DMS153 treated with DMSO at 0.1 percent for 48 hours (cell line): ENCODE measurements at regions not wholly inside any gene's neighbourhood (a gene's known extent, or its start where the extent isn't known, plus 50 kb on each side); places are given as distances from the start of the nearest gene placed in this dataset.

Experiments used
- DNase-seq: peaks from one replicate; lab custom pipeline; 2025; ENCODE audit not compliant: unreplicated experiment; lab: John Stamatoyannopoulos, UW

DNA sequence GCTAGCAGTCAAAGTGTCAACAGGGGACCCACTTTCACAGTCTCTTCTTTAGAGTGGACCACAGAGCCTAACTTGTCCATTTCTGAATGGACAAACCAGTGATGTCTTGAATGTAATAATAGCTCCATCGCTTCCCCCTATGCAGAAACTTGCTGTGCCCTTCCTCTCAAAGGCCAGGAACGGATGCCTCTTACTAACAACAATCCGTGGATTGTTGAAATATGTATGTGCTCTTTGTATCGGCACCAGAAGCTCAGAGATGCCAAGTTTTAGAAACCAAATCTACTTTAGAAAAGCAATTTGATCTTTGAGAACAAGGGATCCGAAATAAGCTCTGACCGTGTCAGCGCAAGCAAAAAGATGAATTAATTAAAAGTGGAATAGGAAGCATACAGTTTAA lies 259.5 kb upstream of the POU2AF2 start:
- DNase-seq, result no peak

DNA sequence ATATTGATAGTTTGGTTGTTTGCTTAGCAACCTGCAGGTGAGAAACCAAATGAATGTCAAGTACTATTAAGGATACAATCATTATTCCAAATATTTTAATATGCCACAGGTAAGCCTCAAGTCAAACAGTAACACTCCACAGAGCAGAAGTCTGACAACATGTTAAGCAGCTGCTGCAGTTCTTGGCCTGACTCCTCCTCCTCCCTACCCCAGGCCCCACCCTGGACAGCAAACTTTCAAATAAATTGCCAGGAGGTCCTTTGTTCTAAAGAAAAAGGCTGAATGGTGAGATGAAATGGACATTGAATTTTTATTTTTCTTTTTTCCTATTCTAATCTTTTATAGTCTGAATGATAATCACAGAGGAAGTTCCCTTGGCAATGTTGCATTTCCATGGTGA lies 260.0 kb upstream of the POU2AF2 start:
- DNase-seq, result no peak

DNA sequence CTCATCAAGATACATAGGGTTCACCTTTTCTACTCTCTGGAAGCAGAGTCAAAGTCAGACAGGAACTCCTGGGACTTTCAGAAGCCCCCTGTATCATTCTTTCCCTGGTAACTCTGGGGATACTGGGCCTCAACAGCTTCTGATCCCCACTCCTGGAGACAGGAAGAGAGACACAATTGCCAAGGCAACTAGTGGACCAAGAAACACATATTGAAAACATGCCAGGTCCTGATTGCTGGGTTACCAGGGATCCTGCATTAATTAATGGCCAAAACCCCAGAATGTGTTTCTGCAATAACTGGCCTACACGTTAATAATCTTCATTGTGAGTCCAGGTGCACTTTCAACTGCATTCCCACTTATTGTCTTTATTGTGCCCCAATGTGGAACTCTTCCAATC lies 260.8 kb upstream of the POU2AF2 start:
- no peak for DNase-seq

DNA sequence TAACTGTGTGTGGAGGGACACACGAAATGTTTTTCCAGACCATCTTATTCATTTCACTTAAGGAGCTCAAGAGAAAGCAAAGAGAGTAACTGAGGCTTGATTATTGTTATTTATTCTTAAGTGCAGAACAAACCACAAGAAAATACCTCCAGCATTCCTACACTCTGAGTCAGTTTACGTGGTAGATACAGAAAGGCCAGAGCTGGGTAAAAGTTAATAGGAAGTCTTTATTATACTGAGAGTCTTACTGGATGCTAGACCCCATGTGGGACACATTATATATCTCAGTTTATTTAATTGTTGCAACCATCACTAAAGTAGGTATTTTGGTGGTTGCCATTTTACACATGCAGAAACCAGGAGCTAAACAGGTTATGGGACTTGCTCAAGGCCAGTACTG lies 261.4 kb upstream of the POU2AF2 start:
- no peak for DNase-seq

DNA sequence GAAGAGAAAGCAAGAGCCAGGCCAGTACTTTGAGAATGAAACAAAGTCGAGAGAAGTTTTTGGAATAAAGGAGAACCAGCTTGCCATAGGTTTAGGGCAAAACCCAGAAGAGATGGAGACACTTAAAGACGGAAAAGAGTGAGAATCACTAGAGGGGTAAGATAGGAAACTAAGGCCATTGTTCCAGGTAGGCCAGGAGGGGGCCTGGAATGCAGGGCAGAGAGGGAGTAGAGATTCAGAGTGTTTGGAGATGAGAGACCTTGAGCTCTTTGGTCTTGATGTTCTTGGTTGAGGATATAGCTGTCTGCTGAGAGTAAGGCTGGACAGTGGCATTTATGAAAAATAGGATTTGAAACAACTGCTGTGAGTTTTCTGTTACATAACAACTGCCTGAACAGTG lies 263.3 kb upstream of the POU2AF2 start:
- DNase-seq, result no peak

DNA sequence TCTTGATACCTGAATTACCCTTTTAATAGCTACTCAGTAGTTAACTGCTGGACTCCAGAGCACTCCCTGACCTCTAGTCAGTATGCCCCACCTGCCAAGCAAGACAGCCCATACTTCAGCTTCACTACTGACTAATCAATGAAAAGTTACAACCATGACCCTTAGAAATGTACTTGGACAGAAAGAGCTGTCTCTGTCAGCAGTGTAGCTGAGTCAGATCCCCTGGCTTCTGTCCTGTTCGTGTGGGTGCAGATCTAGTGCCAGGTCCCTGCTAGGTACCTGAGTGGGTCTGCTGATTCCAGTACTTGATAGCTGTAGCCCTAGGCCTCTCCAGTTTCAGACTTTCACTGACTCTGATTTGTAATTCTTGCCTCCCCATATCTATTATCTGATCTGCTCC lies 265.8 kb upstream of the POU2AF2 start:
- DNase-seq, result no peak

DNA sequence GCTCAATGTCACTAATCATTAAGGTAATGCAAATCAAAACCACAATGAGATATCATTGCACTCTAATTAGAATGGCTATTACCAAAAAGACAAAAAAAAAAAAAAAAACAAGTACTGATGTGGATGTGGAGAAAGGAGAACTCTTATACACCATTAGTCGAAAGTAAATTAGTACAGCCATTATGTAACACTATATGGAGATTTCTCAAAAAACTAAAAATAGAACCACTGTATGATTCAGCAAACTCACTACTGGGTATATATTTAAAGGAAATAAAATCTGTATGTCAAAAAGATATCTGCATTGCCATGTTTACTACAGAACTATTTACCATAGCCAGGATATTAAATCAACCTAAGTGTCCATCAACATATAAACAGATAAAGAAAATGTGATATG lies 265.4 kb upstream of the ARHGAP20 start:
- DNase-seq, result no peak

DNA sequence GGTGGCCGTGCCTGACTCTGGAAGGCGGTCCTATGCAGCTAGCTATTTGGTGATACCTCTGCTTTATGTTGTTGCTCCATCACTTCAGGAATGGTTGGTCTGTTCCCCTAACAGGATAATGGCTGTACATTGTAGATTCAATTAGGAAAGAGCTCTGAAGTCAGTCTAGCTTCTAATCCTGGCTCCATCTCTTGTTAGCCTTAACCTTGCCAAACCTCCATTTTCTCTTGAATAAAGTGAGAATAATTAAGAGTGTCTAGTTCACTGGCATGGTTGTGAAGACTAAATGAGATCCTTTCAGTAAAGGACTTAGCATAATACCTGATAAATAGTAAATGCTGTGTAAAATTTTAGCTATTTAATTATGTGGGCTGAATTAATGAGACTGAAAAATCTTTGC lies 262.5 kb upstream of the ARHGAP20 start:
- DNase-seq, result no peak

DNA sequence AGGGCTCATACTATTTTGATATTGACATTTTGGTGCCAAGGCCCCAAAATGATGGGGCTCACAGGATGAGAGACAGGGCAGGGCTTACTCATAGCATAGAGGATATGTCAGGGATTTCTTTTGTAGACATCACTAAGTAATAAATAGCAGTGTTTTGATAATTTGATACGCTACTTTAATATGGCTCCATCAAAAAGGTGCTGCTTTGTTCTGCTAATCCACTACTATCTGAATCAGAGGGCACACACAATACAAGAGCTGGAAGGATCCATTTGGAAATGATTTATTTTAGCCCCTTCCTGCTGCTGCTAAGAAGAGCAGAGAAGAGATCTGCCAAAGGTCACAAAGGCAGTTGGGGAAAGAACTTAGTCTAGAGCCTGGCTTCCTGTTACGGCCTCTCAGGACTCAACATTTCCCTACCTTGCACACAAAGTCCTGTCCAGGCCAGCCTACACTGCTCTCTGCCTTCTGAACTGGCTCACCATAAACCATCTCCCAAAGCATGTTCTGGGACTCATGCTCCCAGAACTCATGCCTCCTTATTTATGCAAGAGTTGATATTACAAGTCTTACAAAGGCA lies 261.3 kb upstream of the ARHGAP20 start:
- no peak for DNase-seq

DNA sequence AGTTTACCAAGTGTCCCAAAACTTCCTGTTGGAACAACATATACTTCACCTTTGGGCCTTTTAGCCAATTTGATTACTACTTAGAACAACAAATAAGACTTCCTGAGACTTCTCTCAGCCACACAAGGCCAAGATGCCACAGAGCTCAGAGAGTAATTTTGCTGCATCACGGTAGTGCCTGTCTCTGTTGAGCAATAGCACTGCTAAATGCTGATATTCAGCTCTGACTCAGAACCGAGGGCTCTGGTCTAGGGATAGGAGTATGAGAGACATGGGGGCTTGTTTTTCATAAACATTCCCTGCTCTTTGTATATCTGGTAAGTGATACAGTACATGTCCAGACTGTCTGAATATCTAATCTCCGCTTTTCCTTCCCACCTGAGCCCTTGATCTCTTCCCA lies 260.4 kb upstream of the ARHGAP20 start:
- DNase-seq, result no peak

DNA sequence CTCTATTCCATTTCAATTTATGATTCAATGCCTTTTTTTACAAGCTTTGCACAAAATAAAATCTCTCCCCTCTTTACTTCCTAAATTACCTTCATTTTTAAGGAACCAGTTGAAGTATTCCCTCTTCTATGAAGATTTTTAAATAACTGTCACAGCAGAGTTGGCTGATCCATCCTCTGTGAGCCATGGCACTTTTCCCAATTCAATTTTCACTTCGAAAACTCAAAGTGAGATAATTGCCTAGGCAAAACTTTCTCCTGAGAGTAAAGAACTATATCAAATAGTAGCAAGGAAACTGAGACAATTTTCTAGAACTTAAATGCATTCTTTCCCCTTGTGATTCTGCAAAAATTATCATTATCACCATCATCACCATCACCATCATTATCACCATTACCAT lies 259.9 kb upstream of the ARHGAP20 start:
- no peak for DNase-seq

DNA sequence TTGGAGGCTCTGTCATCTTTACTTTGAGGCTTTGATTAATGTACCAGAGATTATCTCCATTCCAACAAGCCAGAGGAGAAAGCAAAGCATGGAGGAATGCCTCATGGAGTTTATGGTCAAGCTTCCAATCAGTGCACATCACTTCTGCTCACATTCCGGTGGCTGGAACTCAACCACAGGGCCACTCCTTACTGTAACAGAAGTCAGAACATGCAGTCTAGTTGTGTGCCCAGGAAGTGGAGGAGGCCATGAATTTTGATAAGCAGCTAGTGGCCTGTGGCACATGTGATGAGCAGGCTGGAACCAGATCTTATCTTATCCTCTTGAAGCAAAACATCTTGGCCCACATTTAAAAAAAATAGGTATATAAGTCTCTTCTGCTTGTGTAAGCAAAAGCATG lies 258.9 kb upstream of the ARHGAP20 start:
- DNase-seq, result no peak

DNA sequence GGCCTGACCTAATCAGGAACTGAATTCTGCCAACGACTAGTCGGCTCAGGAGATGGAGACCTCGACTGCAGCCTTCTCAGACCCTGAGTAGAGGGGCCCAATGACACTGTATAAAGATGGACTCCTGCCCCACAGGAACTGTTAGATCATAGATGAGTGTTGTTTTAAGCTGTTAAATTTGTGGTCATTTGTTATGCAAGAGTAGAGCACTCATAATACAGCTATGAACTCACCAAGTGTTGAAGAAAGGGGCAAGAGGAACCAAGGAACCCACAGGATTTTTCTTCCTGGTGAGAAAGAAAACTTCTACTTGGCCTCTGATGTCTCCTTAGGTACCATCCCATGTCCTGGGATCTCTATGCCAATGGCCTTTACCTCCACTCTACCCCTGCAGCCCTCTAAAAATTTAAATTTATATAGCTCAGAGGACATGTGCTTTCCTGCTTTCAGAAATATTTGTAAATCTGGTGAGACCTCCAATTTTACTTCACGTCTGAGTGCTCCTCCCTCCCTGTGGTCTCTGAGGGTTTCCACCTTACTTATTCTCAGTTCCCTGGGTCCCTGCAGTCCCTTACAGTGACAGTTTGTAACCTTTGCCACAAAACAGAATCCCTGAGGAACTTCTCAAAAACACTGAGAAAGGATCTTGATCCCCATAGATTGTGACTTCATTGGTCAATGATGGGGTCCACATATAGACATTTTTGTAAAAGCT lies 256.3 kb upstream of the ARHGAP20 start:
- DNase-seq, result no peak

DNA sequence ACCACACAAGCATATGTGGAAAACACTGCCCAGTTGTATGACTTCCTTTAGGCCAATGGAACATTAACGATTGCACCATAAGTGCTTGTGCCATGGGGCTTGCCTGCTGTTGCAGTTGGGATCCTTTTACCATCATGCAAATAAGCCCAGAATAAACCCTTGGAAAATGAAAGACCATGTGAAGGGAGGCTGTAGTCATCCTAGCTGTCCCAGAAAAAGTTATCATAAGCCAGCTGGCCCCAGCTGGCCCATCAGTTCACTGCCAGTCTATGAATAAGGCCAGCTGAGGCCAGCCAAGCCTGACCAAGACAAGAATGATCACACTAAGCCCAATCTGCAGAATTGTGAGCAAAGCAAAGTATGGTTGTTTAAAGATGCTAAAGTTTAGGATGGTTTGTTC lies 253.9 kb upstream of the ARHGAP20 start:
- DNase-seq, result no peak

DNA sequence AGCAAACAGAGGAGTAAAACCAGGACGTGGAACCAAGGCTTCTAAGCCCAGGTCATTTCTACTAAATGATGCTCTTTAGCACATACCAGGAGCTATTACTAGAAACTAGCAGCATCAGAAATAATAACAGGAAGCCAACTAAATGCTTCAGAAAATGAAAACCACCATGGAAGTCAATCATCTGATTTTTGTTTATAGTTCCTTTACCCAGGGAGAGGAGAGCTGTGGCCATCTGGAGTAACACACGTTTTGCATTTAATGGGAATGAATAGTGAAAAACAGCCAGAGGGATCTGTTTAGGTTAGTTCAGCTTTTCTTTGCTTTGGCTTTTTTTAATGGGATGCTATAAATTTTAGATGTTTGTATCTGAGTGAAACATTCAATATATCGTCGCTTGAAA lies 250.7 kb upstream of the ARHGAP20 start:
- no peak for DNase-seq

DNA sequence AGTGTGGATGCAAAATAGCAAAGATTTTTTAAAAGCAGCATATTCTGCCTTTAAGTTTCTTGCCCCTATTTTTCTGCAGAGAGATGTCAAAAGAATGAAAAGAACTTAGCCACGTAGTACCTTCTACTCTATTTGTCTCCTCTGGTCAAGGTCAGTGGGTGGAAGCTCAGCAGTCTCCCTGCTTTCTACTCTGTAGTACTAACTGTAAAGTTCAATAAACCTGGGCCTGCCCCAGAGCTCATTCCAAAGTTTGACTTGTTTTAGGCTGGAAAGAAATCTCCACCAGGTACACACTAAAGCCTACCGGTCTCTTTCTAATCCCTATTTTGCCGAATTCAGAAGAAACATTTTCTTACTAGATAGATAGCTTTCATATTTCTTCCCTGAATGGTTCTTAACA lies 247.9 kb upstream of the ARHGAP20 start:
- no peak for DNase-seq

DNA sequence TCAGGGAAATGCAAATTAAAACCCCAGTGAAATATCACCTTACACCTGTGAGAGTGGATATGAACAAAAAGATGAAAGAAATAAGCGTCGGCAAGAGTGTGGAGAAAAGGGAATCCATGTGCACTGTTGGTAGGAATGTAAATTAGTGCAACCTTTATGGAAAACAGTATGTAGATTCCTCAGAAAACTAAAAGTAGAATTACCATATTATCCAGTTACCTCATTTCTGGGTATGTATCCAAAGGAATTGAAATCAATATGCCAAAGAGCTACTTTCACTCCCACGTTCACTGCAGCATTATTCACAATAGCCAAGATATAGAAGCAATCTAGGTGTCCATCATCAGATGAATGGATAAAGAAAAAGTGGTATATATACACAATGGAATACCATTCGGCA lies 246.0 kb upstream of the ARHGAP20 start:
- DNase-seq, result no peak

DNA sequence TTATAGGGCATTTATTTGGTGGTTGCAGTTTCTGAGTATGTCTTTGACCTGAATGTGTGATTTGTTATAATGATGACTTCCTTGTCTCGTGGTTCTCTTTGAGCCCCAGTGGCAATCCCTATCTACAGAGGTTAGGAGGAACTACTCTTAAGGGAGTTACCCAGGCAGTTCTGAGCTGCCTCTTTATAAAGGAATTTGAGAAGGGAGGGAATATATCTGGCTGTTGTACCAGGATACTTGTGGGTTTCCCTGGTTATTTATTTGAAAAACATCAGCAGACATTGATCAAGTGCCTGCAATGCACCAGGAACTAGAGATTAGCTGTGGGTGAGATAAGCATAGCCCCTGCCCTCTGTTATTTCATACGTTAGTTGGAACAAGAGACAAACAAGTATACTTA lies 243.5 kb upstream of the ARHGAP20 start:
- DNase-seq, result no peak

DNA sequence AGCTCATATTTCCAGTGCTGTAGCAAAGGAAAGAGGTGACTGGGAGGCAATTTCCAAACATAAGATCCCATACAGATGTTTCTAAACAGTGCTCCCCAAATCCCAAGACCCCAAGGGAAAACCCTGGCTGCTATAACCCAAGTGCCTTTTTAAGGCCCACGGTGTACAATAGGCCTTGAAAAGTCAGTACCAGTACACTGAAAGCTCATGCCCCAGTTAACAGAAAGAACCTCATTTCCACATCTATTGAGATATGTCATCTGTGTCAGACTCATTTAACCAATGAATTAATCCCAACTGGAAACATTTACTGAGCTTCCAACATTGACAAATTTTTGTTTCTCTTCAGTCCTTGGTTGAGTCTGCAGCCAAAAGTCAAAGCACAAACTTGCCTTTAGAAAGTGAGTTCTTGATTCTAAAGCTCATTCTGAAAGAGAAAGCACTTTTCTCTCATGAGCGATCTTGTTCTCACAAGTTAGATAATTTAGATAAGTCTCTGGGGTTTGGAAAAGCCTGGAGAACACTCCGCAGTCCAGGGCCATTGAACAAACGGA lies 239.8 kb upstream of the ARHGAP20 start:
- no peak for DNase-seq

DNA sequence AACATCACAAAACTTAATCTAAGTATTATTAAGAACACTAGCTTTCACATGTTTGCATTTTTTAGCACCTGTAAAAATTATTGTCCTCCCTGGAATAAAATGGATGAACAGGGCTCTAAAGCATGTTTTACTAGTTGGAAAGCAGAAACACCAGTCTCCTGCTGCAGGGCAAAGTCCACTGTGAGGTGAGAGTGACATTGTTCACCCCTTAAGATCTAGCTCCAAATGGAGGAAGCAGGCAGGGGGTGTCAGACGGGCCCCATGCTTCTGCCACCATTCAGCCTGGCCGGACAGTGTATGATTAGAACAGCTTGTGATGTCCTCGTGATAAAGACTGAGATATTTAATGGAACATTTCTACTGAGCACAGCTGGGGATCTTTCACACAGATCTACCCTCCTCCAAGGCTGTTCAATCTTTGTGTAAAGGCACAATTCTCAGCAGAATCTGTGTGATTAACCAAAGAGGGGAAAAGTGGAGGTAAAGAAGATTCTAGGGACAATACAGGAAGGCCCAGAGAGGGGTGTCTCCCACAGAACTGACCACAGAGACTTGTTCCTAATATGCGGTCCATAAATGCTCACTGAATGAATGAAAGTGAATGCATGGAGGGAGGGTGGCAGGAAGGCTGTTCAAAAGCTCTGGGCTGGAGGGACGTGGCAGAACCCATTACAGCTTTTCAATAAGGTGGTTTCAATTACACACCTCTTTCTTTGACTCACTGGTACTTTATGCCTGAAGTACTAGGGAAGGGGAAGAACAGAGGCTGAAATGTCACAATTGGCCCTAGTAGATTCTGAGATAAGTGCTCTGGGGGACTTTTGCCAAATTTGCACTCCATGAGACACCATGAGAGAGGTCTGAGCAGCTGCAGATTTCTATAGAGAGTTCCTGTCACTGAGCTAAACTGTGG lies 239.1 kb upstream of the ARHGAP20 start:
- DNase-seq, result peak; percentile 37

DNA sequence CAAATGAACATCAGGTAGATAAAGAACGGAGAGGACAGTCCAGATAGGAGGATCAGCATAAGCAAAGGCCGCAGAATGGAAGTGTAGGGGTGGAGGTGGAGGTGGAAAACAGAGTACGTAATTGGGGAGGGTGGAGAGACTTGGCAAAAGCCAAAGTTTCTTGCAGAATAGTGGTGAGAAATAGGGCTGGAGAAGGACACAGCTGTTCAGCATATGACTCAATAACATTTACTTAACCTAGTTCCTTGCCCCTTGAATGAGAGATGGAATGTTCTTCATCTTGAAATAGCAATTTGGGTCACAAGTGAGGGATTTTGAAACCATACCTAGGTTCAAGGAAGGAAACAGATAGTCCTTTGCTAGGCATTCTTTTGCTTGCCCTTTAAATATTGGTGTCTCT lies 235.9 kb upstream of the ARHGAP20 start:
- DNase-seq, result no peak

DNA sequence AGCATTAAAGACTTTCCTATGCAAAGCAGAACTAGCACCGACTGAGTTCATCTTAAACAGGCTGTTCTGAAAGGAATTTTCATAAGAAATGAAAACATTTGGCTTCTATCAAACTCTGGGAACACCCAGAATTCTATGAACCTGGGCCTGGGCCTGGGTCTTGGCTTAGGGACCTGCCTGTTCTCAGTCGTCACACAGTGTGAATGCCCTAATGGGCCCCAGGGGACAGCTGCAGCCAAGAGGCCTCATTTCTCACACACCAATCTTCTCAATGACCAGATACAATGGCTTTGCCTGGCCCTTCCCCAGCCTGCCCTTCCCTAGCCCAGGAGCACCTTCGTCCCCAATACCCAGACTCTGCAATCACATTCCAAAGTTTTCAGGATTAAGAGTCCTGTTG lies 234.9 kb upstream of the ARHGAP20 start:
- no peak for DNase-seq
